A673 (cell line): ENCODE measurements at regions not wholly inside any gene's neighbourhood (a gene's known extent, or its start where the extent isn't known, plus 50 kb on each side); places are given as distances from the start of the nearest gene placed in this dataset.

Experiments
- EZH2 ChIP-seq: fragments of 200-600 bp; sonication (generic); IDR thresholded peaks from 2 replicates; pipeline ENCODE4 v1.6.1; 2017; ENCODE audit warnings: borderline replicate concordance, low read depth, mild to moderate bottlenecking, mixed read lengths, antibody characterized with exemption, low read length; ENCODE audit not compliant: poor library complexity, severe bottlenecking
- TF ChIP-seq, protein P1 (sequence below): fragments of 300-800, 200-600 bp; sonication (generic); conservative IDR thresholded peaks from 2 replicates; pipeline ENCODE4 v1.5.1; 2017; ENCODE audit warnings: low read depth, mild to moderate bottlenecking, antibody characterized with exemption, low read length, moderate library complexity, mixed read lengths

DNA sequence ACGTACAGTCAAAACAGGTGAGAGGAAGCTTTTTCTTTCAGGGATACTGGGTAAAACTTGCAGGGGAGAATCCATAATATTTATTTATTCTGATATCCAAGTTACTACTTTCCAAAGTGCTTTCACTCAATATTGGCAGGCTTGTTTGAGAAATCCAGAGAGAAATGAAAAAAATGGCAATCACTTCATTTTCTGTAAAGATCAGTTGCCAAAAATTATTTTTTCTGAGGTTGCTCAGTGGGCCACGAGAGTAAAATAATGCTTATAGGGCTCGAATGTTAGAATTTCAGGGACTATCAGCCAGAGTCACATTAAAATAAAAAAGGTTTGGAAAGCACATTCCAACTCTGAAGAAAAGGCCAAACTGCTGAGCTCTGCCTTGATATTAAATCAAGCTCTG lies 324.6 kb upstream of the RND3 start:
- no peak for TF ChIP-seq EZH2
- TF ChIP-seq, protein P1, sequence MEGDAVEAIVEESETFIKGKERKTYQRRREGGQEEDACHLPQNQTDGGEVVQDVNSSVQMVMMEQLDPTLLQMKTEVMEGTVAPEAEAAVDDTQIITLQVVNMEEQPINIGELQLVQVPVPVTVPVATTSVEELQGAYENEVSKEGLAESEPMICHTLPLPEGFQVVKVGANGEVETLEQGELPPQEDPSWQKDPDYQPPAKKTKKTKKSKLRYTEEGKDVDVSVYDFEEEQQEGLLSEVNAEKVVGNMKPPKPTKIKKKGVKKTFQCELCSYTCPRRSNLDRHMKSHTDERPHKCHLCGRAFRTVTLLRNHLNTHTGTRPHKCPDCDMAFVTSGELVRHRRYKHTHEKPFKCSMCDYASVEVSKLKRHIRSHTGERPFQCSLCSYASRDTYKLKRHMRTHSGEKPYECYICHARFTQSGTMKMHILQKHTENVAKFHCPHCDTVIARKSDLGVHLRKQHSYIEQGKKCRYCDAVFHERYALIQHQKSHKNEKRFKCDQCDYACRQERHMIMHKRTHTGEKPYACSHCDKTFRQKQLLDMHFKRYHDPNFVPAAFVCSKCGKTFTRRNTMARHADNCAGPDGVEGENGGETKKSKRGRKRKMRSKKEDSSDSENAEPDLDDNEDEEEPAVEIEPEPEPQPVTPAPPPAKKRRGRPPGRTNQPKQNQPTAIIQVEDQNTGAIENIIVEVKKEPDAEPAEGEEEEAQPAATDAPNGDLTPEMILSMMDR, result no peak
